HG02981 (cell line): ENCODE measurements at regions not wholly inside any gene's neighbourhood (a gene's known extent, or its start where the extent isn't known, plus 50 kb on each side); places are given as distances from the start of the nearest gene placed in this dataset.

ENCODE experiments used
- ATAC-seq: cut with Tn5 transposase; IDR thresholded peaks from one replicate; pipeline ENCODE4 v1.9.1; 2021; ENCODE audit warnings: mild to moderate bottlenecking, moderate library complexity; ENCODE audit not compliant: unreplicated experiment

- no peak for ATAC-seq
Measured at GRCh38 chr17:73753751-73754496, 109.7 kb upstream of the SDK2 start.

- ATAC-seq: no peak
Measured at GRCh38 chr17:73754886-73755400, 110.7 kb upstream of the SDK2 start.

DNA sequence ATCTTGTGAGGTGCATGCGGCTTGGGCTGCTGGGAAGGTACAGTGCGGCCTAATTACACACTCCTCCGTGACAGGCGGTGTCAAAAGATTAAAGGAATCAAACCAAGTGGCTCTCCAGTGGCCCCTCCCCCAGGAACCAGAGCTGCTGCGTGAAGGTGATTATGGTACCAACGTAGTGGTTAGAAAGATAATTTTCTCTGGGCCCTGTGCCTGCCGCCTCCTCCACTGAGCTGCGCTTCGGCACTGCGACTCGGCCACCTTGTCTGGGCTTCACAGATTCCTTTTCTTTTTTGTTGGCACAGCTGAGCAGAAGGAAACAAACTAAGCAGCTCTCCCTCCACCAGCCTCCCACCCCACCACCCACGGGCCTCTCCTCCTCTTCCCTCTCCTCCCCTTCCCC lies 113.2 kb upstream of the SDK2 start:
- no peak for ATAC-seq

- ATAC-seq: no peak
Measured at GRCh38 chr17:73758245-73758644, 114.0 kb upstream of the SDK2 start.

DNA sequence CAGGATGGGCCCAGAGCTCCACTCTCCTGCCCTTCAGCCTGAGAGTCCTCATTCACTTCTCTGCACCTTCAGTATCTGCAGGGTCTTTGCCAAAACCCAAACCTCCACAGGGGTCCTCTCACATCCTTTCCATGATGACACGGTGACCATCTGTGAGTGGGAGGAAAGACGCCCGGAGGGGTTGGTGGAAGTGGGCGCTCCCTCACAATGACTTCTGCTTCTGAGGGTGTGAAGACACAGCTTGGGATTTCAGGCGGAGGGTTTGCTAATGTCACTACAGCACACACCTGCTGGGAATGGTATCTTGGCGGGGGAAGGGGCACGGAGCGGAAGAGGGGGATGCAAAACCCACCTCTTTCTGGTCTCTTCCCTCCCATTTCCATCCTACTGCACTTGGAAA lies 115.1 kb upstream of the SDK2 start:
- no peak for ATAC-seq

DNA sequence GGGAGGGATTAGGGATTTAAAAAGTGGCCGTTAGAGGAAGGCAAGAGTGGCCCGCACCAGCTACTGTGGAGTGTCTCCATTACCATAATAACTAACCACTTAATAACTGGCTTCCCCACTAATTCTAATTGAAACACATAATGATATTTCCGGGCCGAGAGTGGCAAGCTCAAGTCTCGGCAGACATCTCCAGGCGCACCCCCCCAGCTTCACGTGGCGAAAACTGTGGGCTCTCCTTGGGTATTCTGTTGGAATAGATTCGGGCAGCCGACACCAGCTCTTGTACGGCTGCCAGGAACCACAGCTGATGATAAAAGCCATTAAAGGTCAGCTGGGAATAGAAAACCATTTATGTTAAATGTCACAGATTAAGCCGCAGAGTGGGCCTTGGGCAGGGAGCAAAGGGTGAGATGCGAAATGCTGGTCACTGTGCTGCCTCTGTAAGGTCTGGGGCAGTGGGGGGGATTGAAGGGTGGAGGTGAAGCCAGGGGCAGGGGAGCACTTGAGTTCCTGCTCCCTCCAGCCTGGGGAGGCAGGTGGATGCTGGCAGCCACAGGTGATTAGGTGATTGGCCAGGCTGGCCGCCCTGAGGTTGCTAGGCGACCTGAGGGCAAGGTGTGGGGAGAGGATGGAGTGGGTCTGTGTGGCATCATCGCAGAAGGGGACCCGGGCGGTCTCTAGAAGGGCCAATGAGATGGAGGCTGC lies 115.6 kb upstream of the SDK2 start:
- ATAC-seq: no peak

- no peak for ATAC-seq
Measured at GRCh38 chr17:73760439-73760758, 116.2 kb upstream of the SDK2 start.

GRCh38 chr17:73765824-73766563 lies 121.7 kb upstream of the SDK2 start:
- ATAC-seq: no peak

GRCh38 chr17:73767696-73768095 lies 123.5 kb upstream of the SDK2 start:
- ATAC-seq: no peak

GRCh38 chr17:73768691-73769090 lies 124.4 kb upstream of the SDK2 start:
- no peak for ATAC-seq

- no peak for ATAC-seq
Measured at GRCh38 chr17:73769479-73769878, 125.2 kb upstream of the SDK2 start.

GRCh38 chr17:73770115-73770848 lies 126.0 kb upstream of the SDK2 start:
- ATAC-seq: no peak

DNA sequence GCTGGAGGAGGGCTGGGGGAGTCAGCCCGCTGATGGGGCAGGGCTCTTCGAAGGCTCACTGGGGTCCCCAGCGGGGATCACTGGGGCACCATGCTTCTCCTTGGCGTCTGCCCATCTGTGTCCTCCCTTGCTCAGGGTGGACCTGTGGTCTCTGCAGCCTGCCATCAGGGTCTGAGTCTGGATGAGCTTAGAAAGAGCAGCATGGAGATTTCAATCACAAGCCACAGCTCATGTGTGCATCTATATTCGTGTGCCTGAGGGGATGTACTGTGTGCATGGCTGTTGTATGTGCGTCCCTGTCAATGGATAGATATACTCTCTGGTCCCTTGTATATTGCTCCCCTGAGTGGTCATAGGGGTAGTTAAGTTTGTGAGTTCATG lies 126.6 kb upstream of the SDK2 start:
- no peak for ATAC-seq

- ATAC-seq: no peak
Measured at GRCh38 chr17:73772107-73772705, 128.0 kb upstream of the SDK2 start.

GRCh38 chr17:73773702-73774101 lies 129.5 kb upstream of the SDK2 start:
- ATAC-seq: no peak

- no peak for ATAC-seq
Measured at GRCh38 chr17:73774852-73775251, 130.6 kb upstream of the SDK2 start.

DNA sequence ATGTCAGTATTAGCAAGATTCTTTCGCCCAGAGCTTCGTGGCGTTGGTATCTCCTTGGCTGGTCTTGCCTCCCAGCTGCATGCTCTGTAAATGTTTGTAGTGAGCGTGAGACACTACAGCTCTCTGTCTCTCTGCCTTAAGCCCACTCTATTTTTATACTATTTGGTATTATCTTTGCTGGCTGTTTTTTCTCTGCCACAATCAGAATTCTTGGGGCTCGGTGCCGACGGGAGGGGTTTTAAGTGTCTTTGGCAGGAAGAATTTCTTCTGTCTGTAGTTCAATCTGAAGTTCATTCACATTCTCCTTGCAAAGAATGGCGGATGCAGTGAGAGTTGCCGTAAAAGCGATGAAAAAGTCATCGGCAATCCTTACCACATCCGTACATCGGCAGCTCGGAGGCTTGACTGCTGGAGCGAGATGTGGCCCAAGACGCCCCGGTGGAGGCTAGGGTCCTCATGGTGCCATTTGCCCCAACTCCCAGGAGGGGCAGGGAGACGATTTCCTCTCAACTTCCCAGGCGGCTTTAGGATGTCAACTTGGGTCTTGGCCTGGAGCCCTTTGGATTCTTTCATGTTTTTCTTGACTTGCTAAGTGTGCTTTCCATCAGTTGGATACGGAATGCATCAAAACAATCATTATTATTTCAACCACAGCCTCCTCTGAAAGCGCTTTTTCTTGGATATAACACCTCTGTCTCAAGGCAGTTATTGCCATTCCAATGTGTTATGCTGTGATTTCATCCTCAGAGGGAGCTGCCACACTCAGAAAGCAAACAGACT lies 132.3 kb upstream of the SDK2 start:
- ATAC-seq: no peak

- ATAC-seq: no peak
Measured at GRCh38 chr17:73777131-73777449, 132.8 kb upstream of the SDK2 start.

DNA sequence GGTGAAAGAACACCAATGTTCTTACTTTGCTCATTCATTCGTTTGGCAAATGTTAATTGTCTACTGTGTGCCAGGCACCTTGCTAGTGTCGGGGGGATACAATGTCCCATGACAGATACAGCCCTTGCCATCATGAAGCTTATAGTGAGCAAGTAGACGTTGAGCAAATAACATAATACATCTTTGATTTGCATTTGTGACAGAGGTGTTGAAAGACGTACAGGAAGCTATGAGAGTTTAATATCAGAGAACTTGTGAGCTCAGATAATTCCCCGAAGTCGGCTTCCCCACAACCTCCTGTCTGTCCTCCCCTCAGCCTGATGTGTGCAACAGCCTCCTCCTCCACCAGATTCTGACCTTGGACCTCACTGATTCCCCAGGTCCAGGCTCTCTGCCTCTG lies 138.0 kb upstream of the SDK2 start:
- no peak for ATAC-seq
